Large intestine (tissue), 3 donors: ENCODE measurements at regions not wholly inside any gene's neighbourhood (a gene's known extent, or its start where the extent isn't known, plus 50 kb on each side); places are given as distances from the start of the nearest gene placed in this dataset.

ENCODE experiments used
- DNase-seq, 2 donors: peaks; one replicate each; pipeline versions ENCODE4 v3.0.0 to v3.0.0-alpha.2; 2013
- H3K27ac ChIP-seq: one replicate; pipeline ENCODE4 v1.5.1; 2013; ENCODE audit warnings: low read length
- H3K27me3 ChIP-seq: 2 replicates; pipeline ENCODE4 v1.6.1; 2013; ENCODE audit warnings: low read length; ENCODE audit not compliant: control insufficient read depth, insufficient read depth
- H3K36me3 ChIP-seq: 2 replicates; pipeline ENCODE4 v1.6.1; 2013; ENCODE audit warnings: low read length; ENCODE audit not compliant: control insufficient read depth, insufficient read depth
- H3K4me1 ChIP-seq: one replicate; pipeline ENCODE4 v1.6.1; 2013; ENCODE audit warnings: low read length; ENCODE audit not compliant: control insufficient read depth, insufficient read depth
- H3K4me3 ChIP-seq: one replicate; pipeline ENCODE4 v1.5.1; 2013; ENCODE audit warnings: low read length
- H3K9me3 ChIP-seq: one replicate; pipeline ENCODE4 v1.6.1; 2013; ENCODE audit warnings: mild to moderate bottlenecking, low read depth, low read length, moderate library complexity; ENCODE audit not compliant: control insufficient read depth
- WGBS: methylation state at CpG from one replicate; pipeline ENCODE4 v1.1.5; 2013; ENCODE audit warnings: low lambda C conversion rate; ENCODE audit not compliant: insufficient coverage; 5-methylcytosine and 5-hydroxymethylcytosine counted together

DNA sequence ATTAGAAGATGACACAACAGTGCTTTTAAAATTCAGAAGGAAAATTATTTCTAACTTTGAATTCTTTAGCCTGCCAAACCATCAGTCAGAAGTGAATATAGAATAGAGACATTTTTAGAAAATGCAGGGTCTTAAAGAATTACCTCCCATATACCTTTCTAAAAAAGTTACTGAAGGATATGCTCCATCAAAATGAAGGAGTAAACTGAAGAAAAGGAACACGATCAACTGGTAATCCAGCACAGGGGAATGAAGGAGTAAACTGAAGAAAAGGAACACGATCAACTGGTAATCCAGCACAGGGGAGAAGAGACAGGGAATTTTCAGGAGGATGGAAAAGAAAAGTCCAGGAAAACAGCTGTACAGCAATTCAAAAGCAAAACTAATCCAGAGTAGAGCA is 75.4 kb upstream of the LDLRAD3 start:
- Histone ChIP-seq H3K27ac (no peak overlapping the region), H3K36me3 (no peaks in the 10 kb centered on the region), H3K4me1 (no peaks in the 10 kb centered on the region), H3K9me3 (no peaks in the 10 kb centered on the region), H3K4me3 (no peak overlapping the region), H3K27me3 (no peaks in the 10 kb centered on the region)
- no peak for DNase-seq
- WGBS = 100% methylated on average over 2 of the region's 2 CpGs

DNA sequence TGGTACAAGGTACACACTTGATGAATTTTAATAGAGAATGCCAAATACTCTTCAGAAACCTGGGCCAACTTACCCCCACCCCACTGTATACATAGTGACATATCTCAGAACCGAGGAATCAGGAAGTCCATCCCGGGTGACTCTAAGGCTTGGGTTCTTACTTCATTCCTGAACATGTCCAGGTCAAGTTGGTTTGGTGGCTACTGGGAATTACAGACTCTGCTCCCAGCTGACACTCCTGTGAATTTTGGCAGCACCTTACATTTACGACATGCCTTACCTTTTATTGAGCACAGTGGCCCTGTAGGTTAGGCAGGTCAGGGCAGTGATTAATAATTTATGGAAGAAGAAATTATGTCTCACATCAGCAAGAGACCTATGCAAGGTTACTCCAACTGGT is 70.1 kb upstream of the LDLRAD3 start:
- Histone ChIP-seq H3K9me3 (no peaks in the 10 kb centered on the region), H3K4me1 (no peaks in the 10 kb centered on the region), H3K27ac (no peak overlapping the region), H3K27me3 (no peaks in the 10 kb centered on the region), H3K36me3 (no peaks in the 10 kb centered on the region), H3K4me3 (no peak overlapping the region)
- WGBS = no CpG with 5 or more reads among the region's 3 CpGs
- DNase-seq = no peak

DNA sequence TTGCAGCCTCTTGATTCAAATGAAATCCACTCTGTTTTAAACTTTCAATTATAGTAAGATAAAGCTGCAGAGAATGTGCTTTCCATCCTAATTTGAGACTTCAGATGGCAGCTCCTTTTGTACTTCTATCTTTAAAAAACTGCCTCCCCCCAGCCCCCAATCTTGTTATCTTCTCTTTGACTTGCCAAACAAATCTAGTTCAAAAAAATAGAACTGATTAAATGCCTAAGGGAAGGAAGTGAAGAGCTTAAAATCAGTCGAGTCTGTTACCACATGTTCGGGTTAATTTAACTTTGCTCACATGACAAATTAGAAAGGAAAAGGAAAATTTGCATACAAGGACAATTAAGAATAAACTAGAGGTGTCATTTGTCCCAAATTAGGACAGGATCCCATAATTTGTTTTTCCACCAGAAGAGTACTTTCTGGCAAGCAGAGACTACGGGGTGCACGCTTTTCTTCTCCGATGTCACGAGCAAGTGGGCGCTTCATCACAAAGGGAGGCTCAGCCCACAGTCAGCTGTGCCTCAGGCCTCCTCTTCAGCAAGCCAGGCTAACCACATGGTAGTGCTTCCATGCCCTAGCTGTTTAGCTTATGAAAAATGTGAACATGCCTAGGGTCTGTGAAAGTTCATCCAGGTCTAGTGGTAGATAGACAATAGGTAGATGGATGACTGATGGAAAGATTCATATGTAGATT is 69.0 kb upstream of the LDLRAD3 start:
- no peaks in the 10 kb centered on the region for H3K4me1 ChIP-seq
- 36% methylated on average over 2 of the region's 7 CpGs for WGBS
- H3K4me3 ChIP-seq = no peak overlapping the region
- no peaks in the 10 kb centered on the region for H3K27me3 ChIP-seq
- no peaks in the 10 kb centered on the region for H3K36me3 ChIP-seq
- H3K9me3 ChIP-seq = no peaks in the 10 kb centered on the region
- DNase-seq = no peak
- no peak overlapping the region for H3K27ac ChIP-seq

DNA sequence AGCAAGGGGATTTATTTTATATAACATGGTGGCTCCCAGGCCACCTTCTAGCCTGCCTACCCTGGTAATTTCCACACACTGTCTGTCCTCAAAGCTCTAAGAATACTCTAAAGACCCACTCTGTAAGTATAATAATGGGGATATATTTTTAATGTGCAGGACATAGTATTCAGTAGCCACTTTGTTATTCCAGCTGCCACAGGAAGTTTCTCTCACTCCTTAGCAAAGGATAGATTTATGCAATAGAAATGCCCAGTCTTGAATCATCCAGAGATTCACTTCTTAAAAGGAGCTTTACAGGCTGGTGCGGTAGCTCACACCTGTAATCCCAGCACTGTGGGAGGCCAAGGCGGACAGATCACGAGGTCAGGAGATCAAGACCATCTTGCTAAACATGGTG is 68.4 kb upstream of the LDLRAD3 start:
- no peaks in the 10 kb centered on the region for H3K4me1 ChIP-seq

DNA sequence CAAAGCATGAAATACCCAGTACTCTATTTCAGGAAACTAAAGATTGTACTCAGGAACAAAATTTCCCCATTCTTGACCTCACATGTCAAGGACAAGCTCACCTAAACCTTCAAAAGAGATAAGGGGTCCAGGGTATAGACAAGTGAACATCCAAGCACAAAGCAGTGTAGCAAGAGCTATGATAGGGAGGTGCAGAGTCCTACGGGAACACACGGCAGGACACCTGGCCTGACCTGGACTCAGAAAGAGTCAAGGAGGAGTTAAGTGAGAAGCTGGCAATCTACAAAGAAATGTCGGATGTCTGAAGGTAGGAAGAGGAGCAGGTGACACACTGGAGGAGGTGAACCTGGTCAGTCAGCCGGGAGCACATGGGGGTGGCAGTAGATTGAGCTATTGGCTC is 67.1 kb upstream of the LDLRAD3 start:
- H3K9me3 ChIP-seq = no peaks in the 10 kb centered on the region
- no peak overlapping the region for H3K27ac ChIP-seq
- peak; percentile 61 to 81 for DNase-seq
- no peaks in the 10 kb centered on the region for H3K36me3 ChIP-seq
- no peaks in the 10 kb centered on the region for H3K27me3 ChIP-seq
- no CpG with 5 or more reads among the region's 4 CpGs for WGBS
- no peak overlapping the region for H3K4me3 ChIP-seq
- no peaks in the 10 kb centered on the region for H3K4me1 ChIP-seq

More for the DNA sequence above, 68.4 kb upstream of the LDLRAD3 start:
- no peaks in the 10 kb centered on the region for H3K36me3 ChIP-seq
- no peaks in the 10 kb centered on the region for H3K9me3 ChIP-seq
- no peak overlapping the region for H3K27ac ChIP-seq
- DNase-seq = no peak
- no peaks in the 10 kb centered on the region for H3K27me3 ChIP-seq
- H3K4me3 ChIP-seq = no peak overlapping the region
- no CpG with 5 or more reads among the region's 3 CpGs for WGBS

DNA sequence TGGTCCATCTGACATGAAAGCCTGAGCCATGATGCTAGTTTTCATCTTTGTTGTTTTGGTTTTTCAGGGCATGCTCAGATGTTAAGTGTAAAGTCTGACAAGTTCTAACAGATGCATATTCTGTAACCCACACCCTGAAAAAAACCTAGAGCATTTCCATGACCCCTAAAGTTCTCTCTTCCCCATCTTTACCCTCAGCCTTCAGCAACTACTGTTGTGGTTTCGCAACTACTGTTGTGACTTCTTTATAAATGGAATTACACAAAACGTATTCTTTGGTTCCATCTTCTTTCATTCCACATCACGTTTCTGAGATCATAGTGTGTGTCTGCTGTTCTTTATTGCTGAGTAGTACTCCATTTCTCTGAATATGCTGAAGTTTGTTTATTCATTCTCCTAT is 65.1 kb upstream of the LDLRAD3 start:
- WGBS = 86% methylated on average over 2 of the region's 3 CpGs

DNA sequence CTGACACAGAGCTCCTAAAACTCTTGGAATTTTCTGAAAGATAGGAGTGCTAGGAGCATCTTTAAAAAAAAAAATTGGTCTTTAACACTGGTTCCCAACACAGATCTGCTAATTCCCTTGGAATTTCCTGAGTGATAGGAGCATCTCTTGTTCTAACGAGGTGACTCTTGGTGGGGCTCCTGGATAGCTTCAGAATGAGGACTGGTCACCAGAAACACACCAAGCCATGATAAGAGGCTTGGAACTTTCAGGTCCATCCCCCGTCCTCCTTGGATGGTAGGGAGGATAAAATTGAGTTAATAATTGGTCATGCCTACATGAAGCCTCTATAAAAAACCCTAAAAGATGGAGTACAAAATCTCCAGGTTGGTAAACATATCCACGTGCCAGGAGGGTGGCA is 64.5 kb upstream of the LDLRAD3 start:
- Histone ChIP-seq H3K4me1 (no peaks in the 10 kb centered on the region), H3K4me3 (no peak overlapping the region)
- WGBS = 67% methylated on average over 1 of the region's 3 CpGs

More for the DNA sequence above, 65.1 kb upstream of the LDLRAD3 start:
- Histone ChIP-seq H3K36me3 (no peaks in the 10 kb centered on the region), H3K27ac (no peak overlapping the region), H3K4me3 (no peak overlapping the region), H3K4me1 (no peaks in the 10 kb centered on the region), H3K27me3 (no peaks in the 10 kb centered on the region), H3K9me3 (no peaks in the 10 kb centered on the region)
- no peak for DNase-seq

DNA sequence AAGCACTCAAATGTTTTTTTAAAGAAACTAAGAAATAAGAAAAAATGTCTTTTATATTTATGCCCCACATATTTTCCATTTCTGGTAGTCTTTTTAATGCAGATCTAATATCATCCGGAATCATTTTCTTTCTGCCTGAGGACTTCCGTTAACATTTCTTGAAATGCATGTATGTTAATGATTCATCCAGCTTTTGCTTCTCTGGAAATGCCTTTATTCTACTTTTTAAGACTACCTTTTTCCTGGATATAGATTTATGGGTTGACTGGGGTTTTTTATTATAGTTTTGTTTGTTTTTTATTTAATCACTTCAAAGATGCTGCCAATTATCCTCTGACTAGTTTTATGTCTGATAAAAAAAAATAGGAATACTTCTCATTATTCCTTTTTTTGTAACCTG is 57.1 kb upstream of the LDLRAD3 start:
- WGBS = 91% methylated on average over 2 of the region's 2 CpGs
- peaks cover 11% of the 10 kb centered on the region for H3K4me1 ChIP-seq

More for the DNA sequence above, 64.5 kb upstream of the LDLRAD3 start:
- Histone ChIP-seq H3K9me3 (no peaks in the 10 kb centered on the region), H3K36me3 (no peaks in the 10 kb centered on the region), H3K27ac (no peak overlapping the region), H3K27me3 (no peaks in the 10 kb centered on the region)
- no peak for DNase-seq

DNA sequence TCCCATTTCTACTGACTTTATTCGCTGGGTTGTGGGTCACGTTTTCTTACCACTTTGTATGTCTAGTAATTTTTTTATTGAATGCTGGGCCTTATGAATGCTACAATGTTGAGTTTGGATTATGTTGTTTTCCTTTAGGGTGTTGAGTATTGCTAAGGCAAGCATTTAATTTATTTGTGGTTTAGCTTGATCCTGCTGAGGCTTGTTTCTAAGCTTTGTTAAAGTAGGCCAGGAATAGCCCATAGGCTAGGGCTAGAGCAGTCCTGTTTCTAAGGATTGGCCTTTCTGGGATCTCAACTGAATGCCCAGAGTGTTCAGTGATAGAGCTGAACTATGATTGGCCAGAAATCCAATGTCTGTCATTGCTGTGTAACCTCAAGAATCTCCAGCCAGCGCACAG is 56.1 kb upstream of the LDLRAD3 start:
- H3K27ac ChIP-seq = no peak overlapping the region
- peaks cover 13% of the 10 kb centered on the region for H3K4me1 ChIP-seq
- no peaks in the 10 kb centered on the region for H3K9me3 ChIP-seq
- no peak for DNase-seq
- WGBS = no CpG with 5 or more reads among the region's 3 CpGs
- no peaks in the 10 kb centered on the region for H3K36me3 ChIP-seq
- no peak overlapping the region for H3K4me3 ChIP-seq
- no peaks in the 10 kb centered on the region for H3K27me3 ChIP-seq

More for the DNA sequence above, 57.1 kb upstream of the LDLRAD3 start:
- no peaks in the 10 kb centered on the region for H3K9me3 ChIP-seq
- H3K27ac ChIP-seq = no peak overlapping the region
- H3K4me3 ChIP-seq = no peak overlapping the region
- no peaks in the 10 kb centered on the region for H3K27me3 ChIP-seq
- DNase-seq = no peak
- H3K36me3 ChIP-seq = no peaks in the 10 kb centered on the region

DNA sequence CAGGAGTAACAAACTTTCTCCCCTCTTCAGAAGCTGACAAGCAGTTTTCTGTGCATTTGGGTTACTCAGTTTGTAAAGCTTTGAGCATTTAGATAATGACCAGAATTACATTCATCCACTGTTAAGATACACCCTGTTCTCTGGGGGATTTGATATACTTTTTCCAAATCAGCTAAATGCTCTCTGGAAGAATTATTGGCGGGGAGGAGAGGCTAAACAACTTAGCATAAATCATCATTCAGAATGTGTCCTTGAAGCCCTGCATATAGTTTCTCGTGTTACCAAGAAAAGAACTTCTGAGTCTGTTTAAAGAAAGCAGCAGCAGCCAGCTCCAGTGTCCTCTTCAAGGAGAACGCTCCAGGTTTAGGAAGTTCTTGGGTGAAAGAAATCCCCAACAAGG is 54.9 kb upstream of the LDLRAD3 start:
- Histone ChIP-seq H3K9me3 (no peaks in the 10 kb centered on the region), H3K4me3 (no peak overlapping the region), H3K4me1 (peaks cover 23% of the 10 kb centered on the region), H3K36me3 (no peaks in the 10 kb centered on the region), H3K27ac (no peak overlapping the region), H3K27me3 (no peaks in the 10 kb centered on the region)
- no peak for DNase-seq
- no CpG with 5 or more reads among the region's 3 CpGs for WGBS

DNA sequence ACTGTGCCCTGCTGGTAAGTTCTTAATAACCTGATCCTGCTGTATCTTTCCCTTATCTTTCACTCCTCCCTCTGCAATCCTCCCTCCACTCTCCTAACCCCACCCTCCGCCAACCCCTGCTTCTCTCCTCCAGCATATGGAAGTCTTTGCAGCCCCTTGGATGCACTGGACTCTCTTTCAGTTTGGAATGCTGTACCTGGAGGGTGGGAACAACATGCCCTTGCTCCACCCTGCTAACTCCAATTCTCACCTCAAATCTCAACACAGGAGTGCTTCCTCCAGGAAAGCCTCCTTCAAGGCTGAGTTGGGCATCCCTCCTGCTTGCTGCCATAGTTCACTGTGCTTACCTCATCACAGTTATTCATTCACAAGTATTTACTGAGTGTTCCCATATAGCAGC is 52.8 kb upstream of the LDLRAD3 start:
- no peaks in the 10 kb centered on the region for H3K27me3 ChIP-seq
- peak overlapping the region; percentile 69 for H3K27ac ChIP-seq
- H3K4me1 ChIP-seq = peaks cover 30% of the 10 kb centered on the region
- no peak overlapping the region for H3K4me3 ChIP-seq
- no peaks in the 10 kb centered on the region for H3K9me3 ChIP-seq
- WGBS = no CpG with 5 or more reads among the region's 1 CpG
- DNase-seq = peak; percentile 45 to 79
- H3K36me3 ChIP-seq = no peaks in the 10 kb centered on the region
